ENCODE measurements at regions not wholly inside any gene's neighbourhood (a gene's known extent, or its start where the extent isn't known, plus 50 kb on each side); places are given as distances from the start of the nearest gene placed in this dataset.
"Not testable (repeated sequence)": the region's sequence is repeated elsewhere in the genome, so short reads cannot be mapped to it uniquely, and the experiment has no call there.

- TF ChIP-seq CTCF, POLR2AphosphoS5 (IDR thresholded peaks at IDR 0.05): not testable (repeated sequence)
Measured at GRCh38 chr16:29342937-29343336, 63.6 kb downstream of the NPIPB11 start.

Data from suprapubic skin (tissue), 3 donors.